ENCODE measurements at regions not wholly inside any gene's neighbourhood (a gene's known extent, or its start where the extent isn't known, plus 50 kb on each side); places are given as distances from the start of the nearest gene placed in this dataset.

GRCh38 chr9:107163370-107163769, 119.7 kb upstream of the RAD23B start:
- Histone ChIP-seq H3K27me3 (replicated peaks; ENCODE audit: control insufficient read depth, insufficient read depth, low read length) (peaks cover 4% of the 10 kb centered on the region), H3K4me3 (ENCODE audit: low read length) (no peak overlapping the region), H3K9ac (ENCODE audit: low read length) (no peak overlapping the region), H3K9me3 (ENCODE audit: control insufficient read depth, low read length) (peaks cover 6% of the 10 kb centered on the region), H3K36me3 (ENCODE audit: control insufficient read depth, insufficient read depth, low read length, severe bottlenecking) (no peaks in the 10 kb centered on the region), H3K4me1 (ENCODE audit: control insufficient read depth, insufficient read depth, low read length) (no peaks in the 10 kb centered on the region)
- no peak for DNase-seq (ENCODE audit: low read depth)

- Histone ChIP-seq H3K4me3 (ENCODE audit: low read length) (no peak overlapping the region), H3K4me1 (ENCODE audit: control insufficient read depth, insufficient read depth, low read length) (peaks cover 13% of the 10 kb centered on the region), H3K9ac (ENCODE audit: low read length) (no peak overlapping the region), H3K27me3 (replicated peaks; ENCODE audit: control insufficient read depth, insufficient read depth, low read length) (no peaks in the 10 kb centered on the region), H3K36me3 (ENCODE audit: control insufficient read depth, insufficient read depth, low read length, severe bottlenecking) (no peaks in the 10 kb centered on the region), H3K9me3 (ENCODE audit: control insufficient read depth, low read length) (no peaks in the 10 kb centered on the region)
- DNase-seq (ENCODE audit: low read depth) = no peak
These were observed 113.3 kb upstream of the RAD23B start for GRCh38 chr9:107169796-107170195.

GRCh38 chr9:107170801-107171200, 112.3 kb upstream of the RAD23B start:
- Histone ChIP-seq H3K27me3 (replicated peaks; ENCODE audit: control insufficient read depth, insufficient read depth, low read length) (no peaks in the 10 kb centered on the region), H3K4me1 (ENCODE audit: control insufficient read depth, insufficient read depth, low read length) (peaks cover 23% of the 10 kb centered on the region), H3K36me3 (ENCODE audit: control insufficient read depth, insufficient read depth, low read length, severe bottlenecking) (no peaks in the 10 kb centered on the region), H3K9ac (ENCODE audit: low read length) (no peak overlapping the region), H3K4me3 (ENCODE audit: low read length) (no peak overlapping the region), H3K9me3 (ENCODE audit: control insufficient read depth, low read length) (no peaks in the 10 kb centered on the region)
- DNase-seq (ENCODE audit: low read depth) = no peak

GRCh38 chr9:107172160-107172978, 110.7 kb upstream of the RAD23B start:
- peak; percentile 90 for DNase-seq (ENCODE audit: low read depth)
- peaks cover 37% of the 10 kb centered on the region for H3K4me1 ChIP-seq (ENCODE audit: control insufficient read depth, insufficient read depth, low read length)
- H3K9me3 ChIP-seq (ENCODE audit: control insufficient read depth, low read length) = no peaks in the 10 kb centered on the region
- H3K27me3 ChIP-seq (replicated peaks; ENCODE audit: control insufficient read depth, insufficient read depth, low read length) = no peaks in the 10 kb centered on the region
- no peak overlapping the region for H3K4me3 ChIP-seq (ENCODE audit: low read length)
- H3K9ac ChIP-seq (ENCODE audit: low read length) = no peak overlapping the region
- no peaks in the 10 kb centered on the region for H3K36me3 ChIP-seq (ENCODE audit: control insufficient read depth, insufficient read depth, low read length, severe bottlenecking)

- Histone ChIP-seq H3K27me3 (replicated peaks; ENCODE audit: control insufficient read depth, insufficient read depth, low read length) (no peaks in the 10 kb centered on the region), H3K9me3 (ENCODE audit: control insufficient read depth, low read length) (no peaks in the 10 kb centered on the region), H3K4me3 (ENCODE audit: low read length) (no peak overlapping the region), H3K4me1 (ENCODE audit: control insufficient read depth, insufficient read depth, low read length) (peaks cover 42% of the 10 kb centered on the region), H3K9ac (ENCODE audit: low read length) (no peak overlapping the region), H3K36me3 (ENCODE audit: control insufficient read depth, insufficient read depth, low read length, severe bottlenecking) (no peaks in the 10 kb centered on the region)
- DNase-seq (ENCODE audit: low read depth) = no peak
These were observed 110.1 kb upstream of the RAD23B start for GRCh38 chr9:107172979-107173347.

- Histone ChIP-seq H3K9ac (ENCODE audit: low read length) (no peak overlapping the region), H3K27me3 (replicated peaks; ENCODE audit: control insufficient read depth, insufficient read depth, low read length) (no peaks in the 10 kb centered on the region), H3K4me1 (ENCODE audit: control insufficient read depth, insufficient read depth, low read length) (peaks cover 47% of the 10 kb centered on the region), H3K36me3 (ENCODE audit: control insufficient read depth, insufficient read depth, low read length, severe bottlenecking) (no peaks in the 10 kb centered on the region), H3K4me3 (ENCODE audit: low read length) (no peak overlapping the region), H3K9me3 (ENCODE audit: control insufficient read depth, low read length) (no peaks in the 10 kb centered on the region)
- no peak for DNase-seq (ENCODE audit: low read depth)
These were observed 109.5 kb upstream of the RAD23B start for GRCh38 chr9:107173422-107174180.

GRCh38 chr9:107174441-107174840, 108.6 kb upstream of the RAD23B start:
- no peaks in the 10 kb centered on the region for H3K27me3 ChIP-seq (replicated peaks; ENCODE audit: control insufficient read depth, insufficient read depth, low read length)
- H3K36me3 ChIP-seq (ENCODE audit: control insufficient read depth, insufficient read depth, low read length, severe bottlenecking) = no peaks in the 10 kb centered on the region
- peaks cover 47% of the 10 kb centered on the region for H3K4me1 ChIP-seq (ENCODE audit: control insufficient read depth, insufficient read depth, low read length)
- no peaks in the 10 kb centered on the region for H3K9me3 ChIP-seq (ENCODE audit: control insufficient read depth, low read length)
- no peak overlapping the region for H3K4me3 ChIP-seq (ENCODE audit: low read length)
- DNase-seq (ENCODE audit: low read depth) = no peak
- no peak overlapping the region for H3K9ac ChIP-seq (ENCODE audit: low read length)

GRCh38 chr9:107175041-107175440, 108.0 kb upstream of the RAD23B start:
- Histone ChIP-seq H3K9me3 (ENCODE audit: control insufficient read depth, low read length) (no peaks in the 10 kb centered on the region), H3K27me3 (replicated peaks; ENCODE audit: control insufficient read depth, insufficient read depth, low read length) (no peaks in the 10 kb centered on the region), H3K36me3 (ENCODE audit: control insufficient read depth, insufficient read depth, low read length, severe bottlenecking) (no peaks in the 10 kb centered on the region), H3K9ac (ENCODE audit: low read length) (peak overlapping the region; percentile 18), H3K4me1 (ENCODE audit: control insufficient read depth, insufficient read depth, low read length) (peaks cover 47% of the 10 kb centered on the region), H3K4me3 (ENCODE audit: low read length) (no peak overlapping the region)
- DNase-seq (ENCODE audit: low read depth) = no peak

- no peaks in the 10 kb centered on the region for H3K27me3 ChIP-seq (replicated peaks; ENCODE audit: control insufficient read depth, insufficient read depth, low read length)
- no peak for DNase-seq (ENCODE audit: low read depth)
- H3K4me3 ChIP-seq (ENCODE audit: low read length) = no peak overlapping the region
- H3K36me3 ChIP-seq (ENCODE audit: control insufficient read depth, insufficient read depth, low read length, severe bottlenecking) = no peaks in the 10 kb centered on the region
- H3K9ac ChIP-seq (ENCODE audit: low read length) = peak overlapping the region; percentile 18
- H3K4me1 ChIP-seq (ENCODE audit: control insufficient read depth, insufficient read depth, low read length) = peaks cover 47% of the 10 kb centered on the region
- H3K9me3 ChIP-seq (ENCODE audit: control insufficient read depth, low read length) = no peaks in the 10 kb centered on the region
These were observed 107.2 kb upstream of the RAD23B start for GRCh38 chr9:107175816-107176435.

- DNase-seq (ENCODE audit: low read depth) = peak; percentile 14
- Histone ChIP-seq H3K4me3 (ENCODE audit: low read length) (no peak overlapping the region), H3K27me3 (replicated peaks; ENCODE audit: control insufficient read depth, insufficient read depth, low read length) (no peaks in the 10 kb centered on the region), H3K36me3 (ENCODE audit: control insufficient read depth, insufficient read depth, low read length, severe bottlenecking) (no peaks in the 10 kb centered on the region), H3K9ac (ENCODE audit: low read length) (peak overlapping the region; percentile 44), H3K9me3 (ENCODE audit: control insufficient read depth, low read length) (no peaks in the 10 kb centered on the region), H3K4me1 (ENCODE audit: control insufficient read depth, insufficient read depth, low read length) (peaks cover 47% of the 10 kb centered on the region)
These were observed 106.5 kb upstream of the RAD23B start for GRCh38 chr9:107176436-107177151.
